ENCODE measurements at regions not wholly inside any gene's neighbourhood (a gene's known extent, or its start where the extent isn't known, plus 50 kb on each side); places are given as distances from the start of the nearest gene placed in this dataset.

DNA sequence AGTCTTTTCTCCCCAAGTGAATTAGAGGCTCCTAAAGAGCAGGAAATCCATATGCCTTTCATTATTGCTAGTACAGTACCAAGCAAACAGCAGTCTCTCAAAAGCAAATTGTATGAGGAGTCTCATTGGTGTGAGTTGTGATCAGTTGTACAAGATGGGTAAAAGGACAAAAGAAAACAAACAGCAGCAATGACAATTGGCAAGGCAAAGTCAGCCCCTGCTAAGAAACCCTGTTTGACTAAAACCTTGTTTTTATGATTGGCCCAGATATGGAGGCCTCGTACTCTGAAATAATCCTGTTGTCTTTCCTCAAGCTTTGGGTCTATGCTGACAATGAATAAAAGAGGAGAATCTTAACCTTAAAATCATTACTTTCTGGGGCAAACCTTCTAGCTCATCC is 69.8 kb downstream of the FOXD1 start:
- Histone ChIP-seq H2BK20ac (ENCODE audit: low read depth, low read length, poor library complexity, severe bottlenecking) (no peak overlapping the region), H3K27ac (ENCODE audit: insufficient read length, low read depth, low read length) (no peak overlapping the region), H3K4ac (ENCODE audit: low read depth, low read length) (no peak overlapping the region), H3K23me2 (ENCODE audit: insufficient read length, low read depth, low read length, poor library complexity, severe bottlenecking) (no peaks in the 10 kb centered on the region), H3K9ac (ENCODE audit: extremely low read depth, insufficient read length, low read length) (no peak overlapping the region), H2BK120ac (ENCODE audit: low read depth, low read length, poor library complexity, severe bottlenecking) (no peak overlapping the region), H3K18ac (ENCODE audit: insufficient read length, low read depth, low read length) (no peak overlapping the region), H2BK12ac (ENCODE audit: insufficient read length, low read depth, low read length) (no peak overlapping the region), H3K79me1 (ENCODE audit: insufficient read depth, low read depth, low read length, poor library complexity, severe bottlenecking) (no peaks in the 10 kb centered on the region), H2AK5ac (ENCODE audit: insufficient read length, low read length) (no peak overlapping the region), H4K5ac (ENCODE audit: insufficient read length, low read depth, low read length) (no peak overlapping the region), H3T11ph (ENCODE audit: low read length) (no peak overlapping the region), H2BK5ac (ENCODE audit: insufficient read length, low read length) (no peak overlapping the region), H3K56ac (ENCODE audit: insufficient read length, low read depth, low read length) (no peak overlapping the region), H3K9me3 (ENCODE audit: control insufficient read depth, low read depth, low read length) (no peaks in the 10 kb centered on the region), H4K8ac (replicated peaks; ENCODE audit: insufficient read length, low read depth, low read length) (no peak overlapping the region), H4K20me1 (ENCODE audit: control insufficient read depth, insufficient read depth, insufficient read length) (no peaks in the 10 kb centered on the region), H3K14ac (ENCODE audit: insufficient read depth, low read length) (no peak overlapping the region), H4K91ac (ENCODE audit: insufficient read length, low read depth, low read length) (no peak overlapping the region), H3K27me3 (ENCODE audit: insufficient read depth, low read length) (no peaks in the 10 kb centered on the region), H3K79me2 (ENCODE audit: insufficient read depth, low read length) (no peaks in the 10 kb centered on the region), H3K4me1 (ENCODE audit: insufficient read depth, low read length) (no peaks in the 10 kb centered on the region), H2BK15ac (ENCODE audit: low read depth, low read length) (no peak overlapping the region), H3K23ac (ENCODE audit: insufficient read length, low read depth, low read length) (no peak overlapping the region), H3K4me2 (ENCODE audit: insufficient read depth, insufficient read length, low read length) (no peak overlapping the region), H2AFZ (ENCODE audit: low read length) (no peak overlapping the region)
- H3K27me3 Mint-ChIP-seq (ENCODE audit: low read depth) = peaks cover 5% of the 10 kb centered on the region
- WGBS (ENCODE audit: extremely low coverage, insufficient read length, low lambda C conversion rate) = no CpG with 5 or more reads among the region's 1 CpG
- peaks cover 10 to 11% of the 10 kb centered on the region in 2 experiments for H3K4me1 Mint-ChIP-seq
- no peaks in the 10 kb centered on the region; a peak in 2 of 7 replicates for H3K36me3 Mint-ChIP-seq (ENCODE audit: insufficient read depth in 1 of 3, low read depth in 3 of 3)
- H3K4me3 Mint-ChIP-seq = no peak overlapping the region
- TF ChIP-seq, protein P1, sequence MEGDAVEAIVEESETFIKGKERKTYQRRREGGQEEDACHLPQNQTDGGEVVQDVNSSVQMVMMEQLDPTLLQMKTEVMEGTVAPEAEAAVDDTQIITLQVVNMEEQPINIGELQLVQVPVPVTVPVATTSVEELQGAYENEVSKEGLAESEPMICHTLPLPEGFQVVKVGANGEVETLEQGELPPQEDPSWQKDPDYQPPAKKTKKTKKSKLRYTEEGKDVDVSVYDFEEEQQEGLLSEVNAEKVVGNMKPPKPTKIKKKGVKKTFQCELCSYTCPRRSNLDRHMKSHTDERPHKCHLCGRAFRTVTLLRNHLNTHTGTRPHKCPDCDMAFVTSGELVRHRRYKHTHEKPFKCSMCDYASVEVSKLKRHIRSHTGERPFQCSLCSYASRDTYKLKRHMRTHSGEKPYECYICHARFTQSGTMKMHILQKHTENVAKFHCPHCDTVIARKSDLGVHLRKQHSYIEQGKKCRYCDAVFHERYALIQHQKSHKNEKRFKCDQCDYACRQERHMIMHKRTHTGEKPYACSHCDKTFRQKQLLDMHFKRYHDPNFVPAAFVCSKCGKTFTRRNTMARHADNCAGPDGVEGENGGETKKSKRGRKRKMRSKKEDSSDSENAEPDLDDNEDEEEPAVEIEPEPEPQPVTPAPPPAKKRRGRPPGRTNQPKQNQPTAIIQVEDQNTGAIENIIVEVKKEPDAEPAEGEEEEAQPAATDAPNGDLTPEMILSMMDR (conservative IDR thresholded peaks at IDR 0.05) = no peak
- peaks cover 0 to under 1% of the 10 kb centered on the region in 2 experiments; a peak in 2 of 5 replicates for H3K9me3 Mint-ChIP-seq
- DNase-seq = no peak
- no peak overlapping the region; a peak in 1 of 7 replicates for H3K27ac Mint-ChIP-seq

Measured in H9 (cell line).